HG02588 (cell line): ENCODE measurements at regions not wholly inside any gene's neighbourhood (a gene's known extent, or its start where the extent isn't known, plus 50 kb on each side); places are given as distances from the start of the nearest gene placed in this dataset.

ENCODE experiments used
- ATAC-seq: cut with Tn5 transposase; IDR thresholded peaks from one replicate; pipeline ENCODE4 v1.9.1; 2021; ENCODE audit warnings: mild to moderate bottlenecking, moderate library complexity; ENCODE audit not compliant: unreplicated experiment

- ATAC-seq: no peak
These were observed 261.6 kb downstream of the VPS13C start for GRCh38 chr15:61798631-61799030.

- no peak for ATAC-seq
These were observed 264.2 kb downstream of the VPS13C start for GRCh38 chr15:61796056-61796455.

- no peak for ATAC-seq
These were observed 265.4 kb downstream of the VPS13C start for GRCh38 chr15:61794881-61795280.

GRCh38 chr15:61794276-61794675 lies 266.0 kb downstream of the VPS13C start:
- no peak for ATAC-seq

GRCh38 chr15:61784734-61785133 lies 275.5 kb downstream of the VPS13C start:
- no peak for ATAC-seq

- ATAC-seq: no peak
These were observed 279.8 kb downstream of the VPS13C start for GRCh38 chr15:61780278-61780980.

GRCh38 chr15:61777689-61778088 lies 282.6 kb downstream of the VPS13C start:
- ATAC-seq: no peak

GRCh38 chr15:61769557-61769956 lies 290.7 kb downstream of the VPS13C start:
- no peak for ATAC-seq

- no peak for ATAC-seq
These were observed 292.1 kb downstream of the VPS13C start for GRCh38 chr15:61768131-61768530.

GRCh38 chr15:61764981-61765380 lies 295.3 kb downstream of the VPS13C start:
- no peak for ATAC-seq

- no peak for ATAC-seq
These were observed 296.1 kb downstream of the VPS13C start for GRCh38 chr15:61764141-61764540.

GRCh38 chr15:61762676-61763075 lies 297.6 kb downstream of the VPS13C start:
- ATAC-seq: no peak

GRCh38 chr15:61759639-61760038 lies 300.6 kb downstream of the VPS13C start:
- no peak for ATAC-seq

GRCh38 chr15:61756071-61756820 lies 304.0 kb downstream of the VPS13C start:
- ATAC-seq: no peak

GRCh38 chr15:61755467-61755866 lies 304.8 kb downstream of the VPS13C start:
- no peak for ATAC-seq

GRCh38 chr15:61753018-61753710 lies 307.1 kb downstream of the VPS13C start:
- no peak for ATAC-seq

- ATAC-seq: no peak
These were observed 308.2 kb downstream of the VPS13C start for GRCh38 chr15:61752001-61752400.

GRCh38 chr15:61750271-61751084 lies 309.8 kb downstream of the VPS13C start:
- no peak for ATAC-seq

GRCh38 chr15:61749169-61749568 lies 311.1 kb downstream of the VPS13C start:
- no peak for ATAC-seq

GRCh38 chr15:61748529-61748928 lies 311.7 kb downstream of the VPS13C start:
- ATAC-seq: no peak

- no peak for ATAC-seq
These were observed 313.7 kb downstream of the VPS13C start for GRCh38 chr15:61746589-61746988.
